CD4-positive, alpha-beta T cell treated with Interleukin-15 for 1 hour (primary cell): ENCODE measurements at regions not wholly inside any gene's neighbourhood (a gene's known extent, or its start where the extent isn't known, plus 50 kb on each side); places are given as distances from the start of the nearest gene placed in this dataset.
"Not testable (repeated sequence)": the region's sequence is repeated elsewhere in the genome, so short reads cannot be mapped to it uniquely, and the experiment has no call there.

Experiments
- DNase-seq: peaks from one replicate; pipeline ENCODE4 v3.0.0-alpha.2; 2020

GRCh38 chr6:141969201-141969600, 163.5 kb upstream of the GJE1 start:
- DNase-seq = no peak

GRCh38 chr6:141968632-141969031, 164.1 kb upstream of the GJE1 start:
- no peak for DNase-seq

- no peak for DNase-seq
Observed at GRCh38 chr6:141965016-141965545, 167.6 kb upstream of the GJE1 start.

- no peak for DNase-seq
Observed at GRCh38 chr6:141963543-141964295, 169.0 kb upstream of the GJE1 start.

- DNase-seq = no peak
Observed at GRCh38 chr6:141957271-141957670, 175.5 kb upstream of the GJE1 start.

GRCh38 chr6:141956868-141957267, 175.9 kb upstream of the GJE1 start:
- no peak for DNase-seq

GRCh38 chr6:141956046-141956761, 176.5 kb upstream of the GJE1 start:
- DNase-seq = no peak

- no peak for DNase-seq
Observed at GRCh38 chr6:141953072-141953471, 179.7 kb upstream of the GJE1 start.

GRCh38 chr6:141946502-141946901, 186.2 kb upstream of the GJE1 start:
- no peak for DNase-seq

GRCh38 chr6:141938664-141939063, 194.1 kb upstream of the GJE1 start:
- no peak for DNase-seq

- no peak for DNase-seq
Observed at GRCh38 chr6:141932685-141933084, 200.0 kb upstream of the GJE1 start.

GRCh38 chr6:141926200-141926900, 206.4 kb upstream of the GJE1 start:
- DNase-seq = not testable (repeated sequence)

GRCh38 chr6:141925001-141925400, 207.7 kb upstream of the GJE1 start:
- no peak for DNase-seq

GRCh38 chr6:141922898-141923297, 209.8 kb upstream of the GJE1 start:
- DNase-seq = no peak

GRCh38 chr6:141916682-141917505, 215.8 kb upstream of the GJE1 start:
- not testable (repeated sequence) for DNase-seq

GRCh38 chr6:141914646-141915045, 218.1 kb upstream of the GJE1 start:
- DNase-seq = no peak

- DNase-seq = no peak
Observed at GRCh38 chr6:141906569-141907080, 226.1 kb upstream of the GJE1 start.

GRCh38 chr6:141890661-141891060, 242.1 kb upstream of the GJE1 start:
- DNase-seq = no peak

GRCh38 chr6:141884850-141885249, 247.9 kb upstream of the GJE1 start:
- DNase-seq = no peak

- no peak for DNase-seq
Observed at GRCh38 chr6:141878686-141879085, 254.0 kb upstream of the GJE1 start.

GRCh38 chr6:141877275-141877983, 255.3 kb upstream of the GJE1 start:
- no peak for DNase-seq
